ENCODE measurements at regions not wholly inside any gene's neighbourhood (a gene's known extent, or its start where the extent isn't known, plus 50 kb on each side); places are given as distances from the start of the nearest gene placed in this dataset.

DNA sequence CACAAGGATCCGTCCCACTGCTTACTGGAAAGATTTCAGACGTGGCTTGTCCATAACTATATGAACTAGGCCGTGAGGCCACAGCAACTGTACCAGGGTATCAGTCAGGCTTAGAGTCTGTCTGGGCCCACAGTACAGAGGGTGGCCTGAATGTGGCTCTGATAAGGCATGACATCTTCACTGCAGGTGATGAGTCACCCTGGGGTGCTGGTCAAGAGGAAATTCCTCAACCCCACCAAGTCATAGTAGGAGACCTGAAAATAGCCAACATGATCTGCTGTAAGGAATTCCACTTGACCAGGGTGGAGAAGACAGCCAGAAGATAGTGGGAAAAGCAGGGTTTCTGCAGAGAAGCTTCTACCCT lies 107.7 kb downstream of the INHBB start:
- no peak for DNase-seq (ENCODE audit: low spot score)
- in situ Hi-C loops (cut with MboI; ENCODE audit: low sequenced_read_pairs, unreplicated experiment), result no loop called here
- TF ChIP-seq, protein P1, sequence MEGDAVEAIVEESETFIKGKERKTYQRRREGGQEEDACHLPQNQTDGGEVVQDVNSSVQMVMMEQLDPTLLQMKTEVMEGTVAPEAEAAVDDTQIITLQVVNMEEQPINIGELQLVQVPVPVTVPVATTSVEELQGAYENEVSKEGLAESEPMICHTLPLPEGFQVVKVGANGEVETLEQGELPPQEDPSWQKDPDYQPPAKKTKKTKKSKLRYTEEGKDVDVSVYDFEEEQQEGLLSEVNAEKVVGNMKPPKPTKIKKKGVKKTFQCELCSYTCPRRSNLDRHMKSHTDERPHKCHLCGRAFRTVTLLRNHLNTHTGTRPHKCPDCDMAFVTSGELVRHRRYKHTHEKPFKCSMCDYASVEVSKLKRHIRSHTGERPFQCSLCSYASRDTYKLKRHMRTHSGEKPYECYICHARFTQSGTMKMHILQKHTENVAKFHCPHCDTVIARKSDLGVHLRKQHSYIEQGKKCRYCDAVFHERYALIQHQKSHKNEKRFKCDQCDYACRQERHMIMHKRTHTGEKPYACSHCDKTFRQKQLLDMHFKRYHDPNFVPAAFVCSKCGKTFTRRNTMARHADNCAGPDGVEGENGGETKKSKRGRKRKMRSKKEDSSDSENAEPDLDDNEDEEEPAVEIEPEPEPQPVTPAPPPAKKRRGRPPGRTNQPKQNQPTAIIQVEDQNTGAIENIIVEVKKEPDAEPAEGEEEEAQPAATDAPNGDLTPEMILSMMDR (IDR thresholded peaks at IDR 0.05; ENCODE audit: borderline replicate concordance, control extremely low read depth, extremely low read depth, insufficient read depth, missing control alignments), result no peak

DNA sequence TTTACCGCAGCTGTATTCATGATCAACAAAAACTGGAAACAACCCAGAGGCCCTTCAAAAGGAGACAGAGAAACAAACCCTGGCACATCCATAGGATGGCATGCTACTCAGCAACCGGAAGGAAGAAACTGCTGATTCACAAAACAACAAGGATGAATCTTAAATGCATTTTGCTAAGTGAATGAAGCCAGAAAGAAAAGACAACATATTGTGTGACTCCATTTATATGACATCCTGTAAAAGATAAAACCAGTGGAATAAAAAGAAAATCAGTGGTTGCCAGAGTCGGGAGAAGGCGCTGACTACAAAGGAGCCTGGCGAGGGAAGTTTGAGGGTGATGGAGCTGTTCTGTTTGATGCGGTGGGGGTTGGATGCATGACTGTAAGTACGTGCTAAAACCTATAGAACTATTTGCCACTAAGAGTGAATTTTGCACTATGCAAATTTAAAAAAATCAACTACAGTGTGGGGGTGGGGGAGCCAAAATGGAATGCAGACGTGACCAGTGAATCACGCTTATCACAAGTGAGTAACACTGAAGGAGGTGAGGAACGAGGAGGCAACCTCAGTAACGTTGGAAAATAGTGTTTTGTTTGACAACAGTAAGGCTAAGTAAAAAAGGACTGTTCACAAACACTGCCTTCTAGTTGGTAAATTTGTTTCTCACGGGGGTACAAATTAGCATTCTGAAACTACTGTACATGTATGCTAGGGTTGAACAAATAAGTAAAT lies 108.9 kb downstream of the INHBB start:
- in situ Hi-C loops (cut with MboI; ENCODE audit: low sequenced_read_pairs, unreplicated experiment), result no loop called here
- DNase-seq (ENCODE audit: low spot score), result no peak
- TF ChIP-seq, protein P1 (IDR thresholded peaks at IDR 0.05; ENCODE audit: borderline replicate concordance, control extremely low read depth, extremely low read depth, insufficient read depth, missing control alignments), result no peak

DNA sequence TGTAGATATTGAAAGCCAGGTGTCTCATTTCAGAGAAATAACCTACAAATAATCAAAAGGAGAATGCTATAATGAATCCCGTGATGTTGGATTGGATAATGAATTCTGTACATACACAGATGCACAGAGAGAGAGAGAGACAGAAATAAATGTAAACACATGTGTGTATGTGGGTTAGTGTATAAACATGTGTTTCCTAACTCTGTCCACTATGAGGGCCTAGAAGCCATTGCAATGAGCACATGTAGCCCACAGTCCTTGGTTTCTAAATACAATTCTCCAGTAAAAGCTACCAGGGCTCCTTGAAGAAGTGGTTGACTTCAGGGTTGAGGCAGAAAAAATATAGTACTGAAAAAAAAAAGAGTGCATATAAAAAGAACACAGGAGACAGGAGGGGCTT lies 109.5 kb downstream of the INHBB start:
- TF ChIP-seq, protein P1 (IDR thresholded peaks at IDR 0.05; ENCODE audit: borderline replicate concordance, control extremely low read depth, extremely low read depth, insufficient read depth, missing control alignments), result no peak
- in situ Hi-C loops (cut with MboI; ENCODE audit: low sequenced_read_pairs, unreplicated experiment), result no loop called here
- DNase-seq (ENCODE audit: low spot score), result no peak

DNA sequence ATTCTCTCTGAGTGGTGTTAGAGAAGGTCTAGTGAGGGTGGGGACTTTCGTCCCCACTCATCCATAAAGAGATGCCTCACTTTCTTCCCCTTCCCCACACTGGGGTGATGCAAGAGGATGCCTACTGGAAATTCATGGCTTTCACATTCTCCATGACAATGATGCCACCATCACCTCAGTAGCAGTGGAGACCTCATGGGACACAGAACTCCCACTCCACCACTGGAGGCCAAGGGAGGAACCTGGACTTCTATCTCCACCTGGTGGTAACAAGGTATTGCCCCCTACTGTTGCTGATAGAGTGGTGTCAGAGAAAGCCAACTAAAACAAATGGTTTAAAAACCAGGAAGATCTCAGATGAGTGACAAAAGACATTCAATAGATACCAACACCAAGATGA lies 110.9 kb downstream of the INHBB start:
- in situ Hi-C loops (cut with MboI; ENCODE audit: low sequenced_read_pairs, unreplicated experiment), result no loop called here
- DNase-seq (ENCODE audit: low spot score), result no peak
- TF ChIP-seq, protein P1 (IDR thresholded peaks at IDR 0.05; ENCODE audit: borderline replicate concordance, control extremely low read depth, extremely low read depth, insufficient read depth, missing control alignments), result no peak

DNA sequence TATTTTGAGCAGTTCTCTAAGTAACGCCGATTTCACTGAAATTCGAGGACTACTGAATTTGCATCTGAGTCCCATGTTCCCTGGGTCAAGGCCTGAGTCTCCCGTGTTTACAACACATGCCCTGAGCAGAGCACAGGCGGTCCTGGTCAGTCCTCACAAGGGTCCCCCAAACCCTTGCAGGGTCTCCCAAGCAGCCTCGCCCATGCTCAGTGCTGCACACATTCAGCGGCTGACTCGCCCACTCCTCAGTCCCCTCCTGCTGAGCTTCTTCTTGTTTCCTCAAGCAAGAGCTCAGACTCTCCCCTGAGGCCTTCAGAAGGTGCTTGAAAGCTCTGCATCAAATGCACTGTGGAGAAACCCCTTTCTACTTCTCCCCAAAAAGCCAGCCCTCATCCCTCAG lies 114.6 kb downstream of the INHBB start:
- in situ Hi-C loops (cut with MboI; ENCODE audit: low sequenced_read_pairs, unreplicated experiment), result no loop called here
- no peak for DNase-seq (ENCODE audit: low spot score)
- TF ChIP-seq, protein P1 (IDR thresholded peaks at IDR 0.05; ENCODE audit: borderline replicate concordance, control extremely low read depth, extremely low read depth, insufficient read depth, missing control alignments), result no peak

DNA sequence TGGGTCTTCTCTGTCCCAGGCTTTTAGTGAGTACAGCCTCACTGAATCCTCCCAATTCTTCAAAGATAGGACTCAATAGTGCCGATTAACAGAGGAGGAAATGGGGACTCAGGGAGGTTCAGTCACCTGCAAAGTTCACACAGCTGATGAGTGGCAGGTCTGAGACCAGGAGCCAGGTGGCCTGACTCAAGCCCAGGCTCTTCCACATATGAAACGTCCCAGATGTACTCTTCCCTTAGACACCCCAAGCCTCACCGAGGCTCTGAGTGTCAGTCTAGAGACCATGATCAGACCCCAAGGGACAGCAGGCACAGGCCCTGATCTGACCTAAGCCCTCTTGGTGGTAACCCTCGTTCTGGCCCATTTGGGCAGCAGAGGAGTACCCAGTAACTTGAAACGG lies 115.2 kb downstream of the INHBB start:
- TF ChIP-seq, protein P1 (IDR thresholded peaks at IDR 0.05; ENCODE audit: borderline replicate concordance, control extremely low read depth, extremely low read depth, insufficient read depth, missing control alignments), result no peak
- in situ Hi-C loops (cut with MboI; ENCODE audit: low sequenced_read_pairs, unreplicated experiment), result no loop called here
- DNase-seq (ENCODE audit: low spot score), result no peak
